Parathyroid adenoma (tissue), 2 donors: ENCODE measurements at regions not wholly inside any gene's neighbourhood (a gene's known extent, or its start where the extent isn't known, plus 50 kb on each side); places are given as distances from the start of the nearest gene placed in this dataset.

Experiments used
- H2AFZ ChIP-seq: fragments of 300-600 bp; sonication (generic); one replicate; pipeline ENCODE4 v1.7.0; 2017; ENCODE audit warnings: antibody characterized with exemption, mild to moderate bottlenecking
- H3K27ac ChIP-seq: fragments of 300-600 bp; sonication (generic); one replicate; pipeline ENCODE4 v1.7.0; 2017
- H3K27me3 ChIP-seq: fragments of 300-600 bp; sonication (generic); one replicate; pipeline ENCODE4 v1.7.0; 2017; ENCODE audit warnings: low read length; ENCODE audit not compliant: control insufficient read depth, insufficient read depth
- H3K36me3 ChIP-seq: fragments of 300-600 bp; sonication (generic); one replicate; pipeline ENCODE4 v1.7.0; 2017; ENCODE audit warnings: low read length; ENCODE audit not compliant: control insufficient read depth, insufficient read depth
- H3K4me1 ChIP-seq: fragments of 300-600 bp; sonication (generic); one replicate; pipeline ENCODE4 v1.7.0; 2017; ENCODE audit warnings: control low read depth
- H3K4me2 ChIP-seq: fragments of 300-600 bp; sonication (generic); one replicate; pipeline ENCODE4 v1.7.0; 2017; ENCODE audit warnings: low read length
- H3K4me3 ChIP-seq: fragments of 300-600 bp; sonication (generic); one replicate; pipeline ENCODE4 v1.7.0; 2017; ENCODE audit warnings: low read depth, low read length
- H3K79me2 ChIP-seq: fragments of 300-600 bp; sonication (generic); one replicate; pipeline ENCODE4 v1.7.0; 2017; ENCODE audit warnings: control low read depth
- H3K9ac ChIP-seq: fragments of 300-600 bp; sonication (generic); one replicate; pipeline ENCODE4 v1.7.0; 2017; ENCODE audit warnings: mild to moderate bottlenecking
- H3K9me3 ChIP-seq: fragments of 300-600 bp; sonication (generic); one replicate; pipeline ENCODE4 v1.7.0; 2017; ENCODE audit warnings: low read length; ENCODE audit not compliant: control insufficient read depth
- CTCF ChIP-seq: fragments of 300-600 bp; sonication (generic); IDR thresholded peaks from one replicate; pipeline ENCODE4 v1.7.0; 2017; ENCODE audit warnings: antibody characterized with exemption, mild to moderate bottlenecking
- donor health status: primary hyperparathyroidism.

DNA sequence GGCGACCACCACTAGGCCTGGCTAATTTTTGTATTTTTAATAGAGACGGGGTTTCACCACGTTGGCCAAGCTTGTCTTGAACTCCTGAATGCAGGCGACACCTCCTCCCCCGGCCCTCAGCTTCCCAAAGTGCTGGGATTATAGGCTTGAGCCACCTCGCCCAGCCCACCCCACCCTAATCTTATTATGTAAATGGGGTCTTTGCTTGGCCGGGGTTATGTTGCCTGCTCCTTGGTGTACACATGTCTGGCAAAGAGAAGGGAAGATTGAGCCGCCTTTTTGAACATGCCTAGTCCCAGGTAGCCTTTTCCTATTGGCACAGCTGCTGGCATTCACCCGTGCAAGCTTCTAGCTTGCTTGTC lies 106.8 kb downstream of the KCTD15 start:
- no peak overlapping the region for H3K4me2 ChIP-seq
- no peak overlapping the region for H3K4me3 ChIP-seq
- H3K79me2 ChIP-seq: no peaks in the 10 kb centered on the region
- H3K27me3 ChIP-seq: no peaks in the 10 kb centered on the region
- TF ChIP-seq CTCF: no peak
- H2AFZ ChIP-seq: no peak overlapping the region
- H3K9ac ChIP-seq: no peak overlapping the region
- H3K36me3 ChIP-seq: no peaks in the 10 kb centered on the region
- H3K27ac ChIP-seq: no peak overlapping the region
- no peaks in the 10 kb centered on the region for H3K9me3 ChIP-seq
- no peaks in the 10 kb centered on the region for H3K4me1 ChIP-seq

- Histone ChIP-seq H3K27ac (peak overlapping the region; percentile 60), H3K9ac (no peak overlapping the region), H3K79me2 (no peaks in the 10 kb centered on the region), H3K27me3 (no peaks in the 10 kb centered on the region), H3K9me3 (no peaks in the 10 kb centered on the region), H3K4me3 (no peak overlapping the region), H3K4me1 (no peaks in the 10 kb centered on the region), H3K36me3 (no peaks in the 10 kb centered on the region), H3K4me2 (no peak overlapping the region), H2AFZ (peak overlapping the region; percentile 96)
- TF ChIP-seq CTCF: no peak
Measured at GRCh38 chr19:33904681-33905080, 108.0 kb downstream of the KCTD15 start.

- no peak for TF ChIP-seq CTCF
- no peaks in the 10 kb centered on the region for H3K36me3 ChIP-seq
- peak overlapping the region; percentile 60 for H3K27ac ChIP-seq
- H3K9me3 ChIP-seq: no peaks in the 10 kb centered on the region
- peak overlapping the region; percentile 68 for H3K9ac ChIP-seq
- peak overlapping the region; percentile 96 for H2AFZ ChIP-seq
- H3K27me3 ChIP-seq: no peaks in the 10 kb centered on the region
- peak overlapping the region; percentile 82 for H3K4me2 ChIP-seq
- H3K4me1 ChIP-seq: no peaks in the 10 kb centered on the region
- H3K79me2 ChIP-seq: no peaks in the 10 kb centered on the region
- peak overlapping the region; percentile 59 for H3K4me3 ChIP-seq
Measured at GRCh38 chr19:33905473-33905936, 108.8 kb downstream of the KCTD15 start.

GRCh38 chr19:33905937-33906577 lies 109.4 kb downstream of the KCTD15 start:
- Histone ChIP-seq H3K79me2 (no peaks in the 10 kb centered on the region), H2AFZ (peak overlapping the region; percentile 96), H3K4me1 (no peaks in the 10 kb centered on the region), H3K4me3 (peak overlapping the region; percentile 59), H3K27me3 (no peaks in the 10 kb centered on the region), H3K9ac (peak overlapping the region; percentile 68), H3K4me2 (peak overlapping the region; percentile 82), H3K36me3 (no peaks in the 10 kb centered on the region), H3K27ac (peak overlapping the region; percentile 60), H3K9me3 (no peaks in the 10 kb centered on the region)
- TF ChIP-seq CTCF: no peak
